ENCODE measurements at regions not wholly inside any gene's neighbourhood (a gene's known extent, or its start where the extent isn't known, plus 50 kb on each side); places are given as distances from the start of the nearest gene placed in this dataset.

- no peak for TF ChIP-seq CTCF (IDR thresholded peaks at IDR 0.05)
- TF ChIP-seq POLR2A (IDR thresholded peaks at IDR 0.05), result no peak
These were observed 110.7 kb downstream of the OLFM1 start for GRCh38 chr9:135198144-135198543.
